ENCODE measurements at regions not wholly inside any gene's neighbourhood (a gene's known extent, or its start where the extent isn't known, plus 50 kb on each side); places are given as distances from the start of the nearest gene placed in this dataset.

DNA sequence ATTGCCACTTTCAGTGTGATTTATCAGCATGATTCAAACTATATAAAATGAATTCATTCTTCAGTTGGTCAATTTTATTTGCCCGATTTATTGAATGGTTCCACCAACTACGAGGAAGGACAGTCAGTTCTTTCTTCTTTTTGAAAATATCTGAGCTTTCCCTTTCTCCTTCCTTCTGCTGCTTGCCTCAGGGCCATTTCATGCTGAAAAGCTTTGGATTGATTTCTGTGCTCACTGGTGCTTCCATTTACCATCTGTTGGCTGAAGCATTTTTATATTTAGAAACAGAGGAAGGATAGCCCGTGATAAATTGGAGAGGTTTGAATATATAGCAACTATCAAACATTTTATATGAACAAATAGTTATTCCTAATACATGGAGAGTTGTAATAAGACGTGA is 68.9 kb upstream of the ADAMTS5 start:
- no peak for TF ChIP-seq CTCF (IDR thresholded peaks at IDR 0.05)
- no peak for TF ChIP-seq POLR2A (IDR thresholded peaks at IDR 0.05)

All from uterus (tissue), 2 donors.